Right cardiac atrium (tissue), 5 donors: ENCODE measurements at regions not wholly inside any gene's neighbourhood (a gene's known extent, or its start where the extent isn't known, plus 50 kb on each side); places are given as distances from the start of the nearest gene placed in this dataset.

ENCODE experiments used
- ATAC-seq, 2 donors: fragments of 200-7000 bp; cut with Tn5 transposase; one replicate each; pipeline versions ENCODE4 v1.8.0 to v1.9.1; 2020; ENCODE audit warnings: moderate library complexity in 2 of 2, mild to moderate bottlenecking in 1 of 2
- DNase-seq, 3 donors: peaks; one replicate each; pipeline ENCODE4 v3.0.0-alpha.2; 2020
- H3K27ac ChIP-seq: one replicate; pipeline ENCODE4 v1.5.1; 2013; ENCODE audit warnings: mild to moderate bottlenecking, low read length, control low read depth, moderate library complexity
- H3K27me3 ChIP-seq: one replicate; pipeline ENCODE4 v1.6.1; 2013; ENCODE audit not compliant: control insufficient read depth, insufficient read depth
- H3K4me1 ChIP-seq: one replicate; pipeline ENCODE4 v1.6.1; 2013; ENCODE audit warnings: low read length; ENCODE audit not compliant: control insufficient read depth, insufficient read depth
- H3K4me3 ChIP-seq: one replicate; pipeline ENCODE4 v1.5.1; 2013; ENCODE audit warnings: low read length, control low read depth
- H3K9me3 ChIP-seq: one replicate; pipeline ENCODE4 v1.6.1; 2013; ENCODE audit warnings: low read length; ENCODE audit not compliant: control insufficient read depth
- WGBS: extraction: QIAGEN DNeasy Blood & Tissue Kit; methylation state at CpG from one replicate; pipeline ENCODE4 v1.1.7; 2013; 5-methylcytosine and 5-hydroxymethylcytosine counted together
- intact Hi-C, 4 donors: fragments of 100-400 bp; cut with DNase I; formaldehyde crosslinking; loops; one replicate each; pipeline versions ENCODE4 v1.11.0 to v1.14.0; 2022 to 2023
- donor health status: healthy with polysubstance abuse.
- donor health status: DM: no; HTN: yes; CAD: no.
- donor health status: DM: no; HTN: no; CAD: no.
- donor health status: DM: no; HTN: yes; CAD: no; lungs with severe emphysema.
- donor health status: DM: yes; HTN: yes; CAD: no.

GRCh38 chr10:44301781-44302355 is 83.0 kb downstream of the CXCL12 start:
- 67% methylated on average over 6 of the region's 6 CpGs for WGBS
- peaks cover 3% of the 10 kb centered on the region for H3K4me1 ChIP-seq
- H3K4me3 ChIP-seq: no peak overlapping the region
- ATAC-seq (no peak), DNase-seq (no peak)
- H3K27me3 ChIP-seq: no peaks in the 10 kb centered on the region
- no peaks in the 10 kb centered on the region for H3K9me3 ChIP-seq
- intact Hi-C loops: loop anchor here in 1 of 4 donors (10.0 kb wide), 1 partner anchor 617 kb away; no protein-coding TSS in a partner anchor
- no peak overlapping the region for H3K27ac ChIP-seq

GRCh38 chr10:44300666-44301649 is 83.9 kb downstream of the CXCL12 start:
- Histone ChIP-seq H3K27me3 (no peaks in the 10 kb centered on the region), H3K4me3 (no peak overlapping the region), H3K27ac (no peak overlapping the region), H3K4me1 (peaks cover 3% of the 10 kb centered on the region), H3K9me3 (no peaks in the 10 kb centered on the region)
- intact Hi-C loops: loop anchor here in 1 of 4 donors (10.0 kb wide), 1 partner anchor 616 kb away; no protein-coding TSS in a partner anchor
- DNase-seq (peak in 1 of 3 donors; percentile 63), ATAC-seq (peak in 1 of 2 donors; percentile 61)
- WGBS: 75% methylated on average over 7 of the region's 7 CpGs

DNA sequence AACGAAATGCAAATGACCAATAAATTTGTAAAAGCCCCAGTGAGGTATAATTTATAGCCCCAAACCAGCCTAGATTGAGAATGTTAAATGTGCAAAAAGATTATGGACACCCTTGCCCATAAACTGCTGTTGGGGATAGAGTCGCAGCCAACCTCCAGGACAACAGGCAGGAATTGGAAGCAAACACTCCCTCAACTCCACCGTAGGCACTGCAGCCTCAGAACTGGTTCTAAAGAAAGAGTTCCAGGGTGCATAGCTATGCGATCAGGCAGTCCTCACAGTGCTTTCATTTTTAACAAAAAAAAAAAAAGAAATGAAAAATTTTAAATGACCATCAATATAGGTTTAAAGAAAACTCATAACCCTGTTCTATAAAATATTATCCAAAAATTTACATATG is 86.2 kb downstream of the CXCL12 start:
- Histone ChIP-seq H3K27ac (no peak overlapping the region), H3K4me3 (no peak overlapping the region), H3K27me3 (no peaks in the 10 kb centered on the region), H3K4me1 (peaks cover 7% of the 10 kb centered on the region), H3K9me3 (no peaks in the 10 kb centered on the region)
- 90% methylated on average over 4 of the region's 4 CpGs for WGBS
- intact Hi-C loops: no loop called here
- ATAC-seq (no peak), DNase-seq (no peak)

- no peaks in the 10 kb centered on the region for H3K9me3 ChIP-seq
- intact Hi-C loops: no loop called here
- no peak for ATAC-seq
Observed at GRCh38 chr10:44297963-44298362, 86.9 kb downstream of the CXCL12 start.

GRCh38 chr10:44295644-44296241 is 89.2 kb downstream of the CXCL12 start:
- Histone ChIP-seq H3K27me3 (no peaks in the 10 kb centered on the region), H3K4me1 (peaks cover 3% of the 10 kb centered on the region), H3K9me3 (no peaks in the 10 kb centered on the region), H3K4me3 (no peak overlapping the region), H3K27ac (no peak overlapping the region)
- intact Hi-C loops: no loop called here
- DNase-seq: no peak
- ATAC-seq: no peak
- 28% methylated on average over 3 of the region's 3 CpGs for WGBS

More at GRCh38 chr10:44297963-44298362, 86.9 kb downstream of the CXCL12 start:
- Histone ChIP-seq H3K27ac (no peak overlapping the region), H3K4me3 (no peak overlapping the region), H3K27me3 (no peaks in the 10 kb centered on the region), H3K4me1 (peaks cover 7% of the 10 kb centered on the region)
- DNase-seq: no peak
- 88% methylated on average over 6 of the region's 6 CpGs for WGBS

DNA sequence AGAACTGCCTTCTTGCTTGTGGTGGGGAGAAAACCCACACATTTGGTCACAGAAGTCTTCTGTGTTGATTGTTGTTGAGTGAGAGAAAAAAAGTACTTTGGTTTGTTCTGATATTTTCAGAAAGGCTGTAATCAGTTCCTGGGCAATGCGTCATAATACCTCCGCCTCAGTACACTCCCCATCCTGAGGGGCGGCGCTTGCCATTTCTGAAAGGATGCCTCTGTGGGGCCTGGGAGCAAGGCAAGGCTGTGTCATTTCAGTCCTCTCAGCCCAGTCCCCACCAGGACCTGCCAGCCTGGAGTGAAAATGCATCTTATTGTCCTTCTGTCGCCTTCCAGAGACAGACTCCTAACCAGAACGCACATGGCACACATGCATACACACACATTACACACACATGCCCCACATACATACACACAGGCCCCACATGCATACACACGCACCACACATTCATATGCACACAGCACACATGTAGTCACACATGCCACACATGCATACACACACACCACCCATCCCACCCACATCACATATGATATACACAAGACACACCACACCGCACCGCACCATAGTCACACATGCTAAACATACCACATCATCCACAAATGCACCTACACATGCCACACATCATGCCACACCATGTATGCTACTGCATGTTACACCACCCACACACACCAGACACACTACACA is 90.0 kb downstream of the CXCL12 start:
- no peak for ATAC-seq
- no peak for DNase-seq
- H3K4me1 ChIP-seq: peaks cover 3% of the 10 kb centered on the region
- H3K9me3 ChIP-seq: no peaks in the 10 kb centered on the region
- no peaks in the 10 kb centered on the region for H3K27me3 ChIP-seq
- intact Hi-C loops: no loop called here
- WGBS: 97% methylated on average over 9 of the region's 9 CpGs
- peak overlapping the region; percentile 25 for H3K27ac ChIP-seq
- no peak overlapping the region for H3K4me3 ChIP-seq

GRCh38 chr10:44293842-44294241 is 91.1 kb downstream of the CXCL12 start:
- Histone ChIP-seq H3K27me3 (no peaks in the 10 kb centered on the region), H3K9me3 (no peaks in the 10 kb centered on the region), H3K27ac (peak overlapping the region; percentile 71), H3K4me3 (no peak overlapping the region), H3K4me1 (peaks cover 3% of the 10 kb centered on the region)
- peak; percentile 91 to 92 for ATAC-seq
- DNase-seq: peak in 2 of 3 donors; percentile 65 to 79
- WGBS: 36% methylated on average over 7 of the region's 7 CpGs
- intact Hi-C loops: no loop called here

DNA sequence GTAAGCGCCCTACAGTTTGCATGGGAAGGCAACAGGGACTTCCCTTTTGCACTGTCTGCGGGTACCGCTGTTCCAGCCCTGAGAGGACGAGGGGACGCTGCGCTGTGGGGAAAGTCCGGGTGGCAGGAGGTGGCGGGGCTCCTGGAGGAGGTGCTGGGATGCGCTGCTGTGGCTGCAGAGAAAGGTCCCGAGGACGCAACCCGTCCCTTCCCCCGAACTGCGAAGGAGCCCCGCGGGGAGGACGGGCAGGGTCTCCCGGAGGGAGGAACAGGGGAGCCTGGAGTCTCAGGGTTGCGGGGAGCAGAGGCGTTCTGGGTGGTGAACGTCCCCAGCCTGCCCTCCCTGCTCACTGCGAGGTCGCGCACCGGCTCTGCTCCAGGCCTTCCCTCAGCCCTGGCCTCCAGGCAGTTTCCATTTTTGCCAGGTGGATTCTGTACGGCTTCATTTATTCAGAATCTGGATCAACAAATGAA is 91.6 kb downstream of the CXCL12 start:
- intact Hi-C loops: no loop called here
- no peak overlapping the region for H3K4me3 ChIP-seq
- 36% methylated on average over 26 of the region's 26 CpGs for WGBS

DNA sequence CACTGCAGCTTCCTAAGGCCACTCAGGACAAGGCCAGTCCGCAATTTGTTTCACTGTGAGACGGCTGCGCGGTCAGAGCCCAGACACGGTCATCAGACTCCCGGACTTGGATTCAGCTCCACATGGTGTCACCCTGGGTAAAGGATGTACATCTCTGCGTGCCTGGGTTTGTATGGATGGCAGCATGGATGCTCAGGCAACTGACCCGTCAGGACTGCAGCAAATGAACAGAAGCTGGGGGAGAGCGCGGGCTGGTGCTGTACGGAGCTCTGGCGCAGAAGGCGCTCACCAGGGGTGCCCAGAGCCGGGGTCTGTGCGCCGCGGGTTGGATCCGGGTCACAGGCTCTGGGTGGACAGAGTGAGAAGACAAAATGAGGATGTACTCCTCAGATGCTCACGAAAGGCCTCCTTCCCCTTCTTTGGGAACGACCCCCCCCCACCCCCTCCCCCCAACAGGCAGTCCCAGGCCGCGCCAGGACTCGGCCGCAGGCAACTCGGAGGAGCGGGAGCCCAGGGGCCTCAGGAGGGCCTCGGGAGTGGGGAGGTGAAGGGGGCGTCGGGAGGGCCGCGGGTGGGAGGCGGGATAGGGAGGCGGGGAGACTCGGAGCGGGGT is 92.4 kb downstream of the CXCL12 start:
- H3K9me3 ChIP-seq: no peaks in the 10 kb centered on the region
- DNase-seq (peak in 1 of 3 donors; percentile 55), ATAC-seq (no peak)
- H3K4me3 ChIP-seq: no peak overlapping the region
- no peaks in the 10 kb centered on the region for H3K27me3 ChIP-seq
- intact Hi-C loops: no loop called here
- H3K4me1 ChIP-seq: peaks cover 3% of the 10 kb centered on the region
- WGBS: 54% methylated on average over 35 of the region's 35 CpGs
- H3K27ac ChIP-seq: no peak overlapping the region

More for the DNA sequence above, 91.6 kb downstream of the CXCL12 start:
- DNase-seq (peak in 1 of 3 donors; percentile 69), ATAC-seq (peak; percentile 60 to 61)
- Histone ChIP-seq H3K9me3 (no peaks in the 10 kb centered on the region), H3K27me3 (no peaks in the 10 kb centered on the region), H3K4me1 (peaks cover 3% of the 10 kb centered on the region), H3K27ac (peak overlapping the region; percentile 71)

GRCh38 chr10:44291091-44291490 is 93.8 kb downstream of the CXCL12 start:
- H3K9me3 ChIP-seq: no peaks in the 10 kb centered on the region

More at GRCh38 chr10:44291091-44291490, 93.8 kb downstream of the CXCL12 start:
- Histone ChIP-seq H3K4me1 (peaks cover 3% of the 10 kb centered on the region), H3K4me3 (no peak overlapping the region), H3K27ac (no peak overlapping the region), H3K27me3 (no peaks in the 10 kb centered on the region)
- DNase-seq (no peak), ATAC-seq (no peak)
- intact Hi-C loops: no loop called here
- WGBS: 72% methylated on average over 1 of the region's 1 CpG
